ENCODE measurements at regions not wholly inside any gene's neighbourhood (a gene's known extent, or its start where the extent isn't known, plus 50 kb on each side); places are given as distances from the start of the nearest gene placed in this dataset.

DNA sequence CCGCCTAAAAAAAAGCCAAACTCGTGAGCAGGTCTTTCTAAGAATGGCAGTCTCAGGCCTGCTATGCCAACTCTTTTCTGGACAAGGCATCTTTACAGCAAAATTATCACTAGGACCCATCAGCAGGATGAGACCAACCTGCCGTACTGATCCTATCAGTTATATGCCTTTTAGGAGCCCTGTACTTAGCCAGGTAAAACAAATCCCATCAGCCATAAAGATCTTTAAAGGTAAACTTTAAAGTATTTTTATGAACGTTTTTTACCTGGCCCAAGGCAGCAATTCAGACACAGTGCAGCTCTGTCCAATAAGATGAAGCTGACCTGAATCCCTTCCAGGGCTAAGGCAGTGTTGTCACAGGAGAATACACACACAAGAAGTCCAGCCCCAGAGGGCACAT lies 51.3 kb upstream of the TGM3 start:
- Histone ChIP-seq H3K36me3 (no peaks in the 10 kb centered on the region), H3K9me3 (no peaks in the 10 kb centered on the region), H3K4me1 (ENCODE audit: insufficient read depth) (no peaks in the 10 kb centered on the region), H3K4me3 (no peak overlapping the region), H3K27me3 (no peaks in the 10 kb centered on the region), H3K27ac (no peak overlapping the region)
- TF ChIP-seq, protein P1, sequence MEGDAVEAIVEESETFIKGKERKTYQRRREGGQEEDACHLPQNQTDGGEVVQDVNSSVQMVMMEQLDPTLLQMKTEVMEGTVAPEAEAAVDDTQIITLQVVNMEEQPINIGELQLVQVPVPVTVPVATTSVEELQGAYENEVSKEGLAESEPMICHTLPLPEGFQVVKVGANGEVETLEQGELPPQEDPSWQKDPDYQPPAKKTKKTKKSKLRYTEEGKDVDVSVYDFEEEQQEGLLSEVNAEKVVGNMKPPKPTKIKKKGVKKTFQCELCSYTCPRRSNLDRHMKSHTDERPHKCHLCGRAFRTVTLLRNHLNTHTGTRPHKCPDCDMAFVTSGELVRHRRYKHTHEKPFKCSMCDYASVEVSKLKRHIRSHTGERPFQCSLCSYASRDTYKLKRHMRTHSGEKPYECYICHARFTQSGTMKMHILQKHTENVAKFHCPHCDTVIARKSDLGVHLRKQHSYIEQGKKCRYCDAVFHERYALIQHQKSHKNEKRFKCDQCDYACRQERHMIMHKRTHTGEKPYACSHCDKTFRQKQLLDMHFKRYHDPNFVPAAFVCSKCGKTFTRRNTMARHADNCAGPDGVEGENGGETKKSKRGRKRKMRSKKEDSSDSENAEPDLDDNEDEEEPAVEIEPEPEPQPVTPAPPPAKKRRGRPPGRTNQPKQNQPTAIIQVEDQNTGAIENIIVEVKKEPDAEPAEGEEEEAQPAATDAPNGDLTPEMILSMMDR (IDR thresholded peaks at IDR 0.05) = no peak
- no peak for TF ChIP-seq EP300 (IDR thresholded peaks at IDR 0.05)
- TF ChIP-seq POLR2A (IDR thresholded peaks at IDR 0.05) = no peak
- intact Hi-C loops (cut with DNase I) = loop anchor here in 1 of 4 donors (10.0 kb wide), 1 partner anchor 60 kb away; no protein-coding TSS in a partner anchor
- WGBS, 3 donors = 68 to 76% (median 72%) methylated on average over 4 of the region's 4 CpGs
- DNase-seq = no peak

DNA sequence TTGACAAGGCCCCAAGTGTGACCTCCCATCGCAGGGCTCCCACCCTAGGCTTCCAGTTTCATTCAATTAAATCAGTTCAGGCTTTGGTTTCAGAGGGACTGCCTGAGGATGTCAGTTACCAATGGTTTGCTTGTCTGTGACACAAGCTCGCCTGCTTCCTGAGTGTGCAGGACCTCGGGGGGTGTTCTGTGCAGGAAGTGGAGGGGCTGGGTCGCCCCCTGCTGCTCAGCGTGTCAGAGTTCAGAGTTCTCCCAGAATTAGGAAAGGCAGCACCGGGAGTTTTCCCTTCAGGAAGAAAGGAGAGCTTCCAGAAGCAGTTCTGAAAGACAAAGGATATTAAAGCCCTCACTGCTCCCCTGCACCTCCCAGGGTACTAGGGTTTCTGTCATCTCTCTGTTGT lies 50.8 kb upstream of the TGM3 start:
- Histone ChIP-seq H3K9me3 (no peaks in the 10 kb centered on the region), H3K27ac (no peak overlapping the region), H3K36me3 (no peaks in the 10 kb centered on the region), H3K27me3 (no peaks in the 10 kb centered on the region), H3K4me1 (ENCODE audit: insufficient read depth) (no peaks in the 10 kb centered on the region), H3K4me3 (no peak overlapping the region)
- WGBS, 3 donors = 37 to 45% (median 38%) methylated on average over 6 of the region's 6 CpGs
- DNase-seq = no peak
- TF ChIP-seq, protein P1 (IDR thresholded peaks at IDR 0.05) = no peak
- no peak for TF ChIP-seq EP300 (IDR thresholded peaks at IDR 0.05)
- no peak for TF ChIP-seq POLR2A (IDR thresholded peaks at IDR 0.05)
- intact Hi-C loops (cut with DNase I) = loop anchor here in 1 of 4 donors (10.0 kb wide), 1 partner anchor 60 kb away; no protein-coding TSS in a partner anchor

DNA sequence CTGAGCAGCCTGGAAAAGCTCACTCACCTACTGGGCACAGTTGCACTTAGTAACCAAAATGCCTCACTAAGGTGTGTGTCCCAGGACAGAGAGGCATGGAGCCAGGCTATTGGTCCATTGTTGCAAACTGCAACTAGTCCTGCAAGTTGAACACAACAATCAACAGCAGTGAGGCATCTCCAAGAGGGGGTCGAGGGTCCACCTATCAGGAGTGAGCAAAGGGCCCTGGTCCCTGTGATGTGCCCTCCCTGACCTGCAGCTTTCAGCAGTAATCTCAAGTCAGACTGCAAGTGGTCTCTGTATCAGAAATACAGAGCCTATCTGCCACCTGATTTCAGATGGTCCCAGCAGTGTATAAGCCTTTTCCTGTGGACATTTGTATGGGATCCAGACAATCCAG lies 50.2 kb upstream of the TGM3 start:
- TF ChIP-seq POLR2A (IDR thresholded peaks at IDR 0.05) (no peak), EP300 (IDR thresholded peaks at IDR 0.05) (no peak)
- TF ChIP-seq, protein P1 (IDR thresholded peaks at IDR 0.05) = no peak
- 5 to 21% (median 11%) methylated on average over 1 of the region's 1 CpG for WGBS, 3 donors
- no peaks in the 10 kb centered on the region for H3K4me1 ChIP-seq (ENCODE audit: insufficient read depth)
- no peak overlapping the region for H3K27ac ChIP-seq
- H3K36me3 ChIP-seq = no peaks in the 10 kb centered on the region
- H3K9me3 ChIP-seq = no peaks in the 10 kb centered on the region
- H3K4me3 ChIP-seq = no peak overlapping the region
- intact Hi-C loops (cut with DNase I) = loop anchor here in 1 of 4 donors (10.0 kb wide), 1 partner anchor 59 kb away; no protein-coding TSS in a partner anchor
- H3K27me3 ChIP-seq = no peaks in the 10 kb centered on the region
- DNase-seq = no peak

Data from ovary (tissue), 7 donors.